ENCODE measurements at regions not wholly inside any gene's neighbourhood (a gene's known extent, or its start where the extent isn't known, plus 50 kb on each side); places are given as distances from the start of the nearest gene placed in this dataset.
A peak's percentile ranks its signal among the peaks of the same experiment; 100 is the strongest.

GRCh38 chr10:47053081-47053798 is 142.0 kb downstream of the PTPN20 start:
- no peak for DNase-seq

- DNase-seq = no peak
These were observed 143.7 kb downstream of the PTPN20 start for GRCh38 chr10:47054974-47055373.

GRCh38 chr10:47055386-47056246 is 144.4 kb downstream of the PTPN20 start:
- no peak for DNase-seq

- no peak for DNase-seq
These were observed 145.0 kb downstream of the PTPN20 start for GRCh38 chr10:47056247-47056510.

- DNase-seq = no peak
These were observed 146.2 kb downstream of the PTPN20 start for GRCh38 chr10:47057471-47057870.

- DNase-seq = no peak
These were observed 146.9 kb downstream of the PTPN20 start for GRCh38 chr10:47058032-47058702.

GRCh38 chr10:47058961-47059391 is 147.7 kb downstream of the PTPN20 start:
- no peak for DNase-seq

GRCh38 chr10:47059606-47060311 is 148.5 kb downstream of the PTPN20 start:
- no peak for DNase-seq

- DNase-seq = no peak
These were observed 149.1 kb downstream of the PTPN20 start for GRCh38 chr10:47060356-47060755.

- DNase-seq = no peak
These were observed 149.8 kb downstream of the PTPN20 start for GRCh38 chr10:47060993-47061500.

GRCh38 chr10:47061776-47062175 is 150.5 kb downstream of the PTPN20 start:
- DNase-seq = no peak

GRCh38 chr10:47062441-47063200 is 151.4 kb downstream of the PTPN20 start:
- DNase-seq = no peak

- peak; percentile 32 for DNase-seq
These were observed 152.6 kb downstream of the PTPN20 start for GRCh38 chr10:47063858-47064257.

- DNase-seq = no peak
These were observed 154.7 kb downstream of the PTPN20 start for GRCh38 chr10:47065903-47066302.

GRCh38 chr10:47067949-47068940 is 157.0 kb downstream of the PTPN20 start:
- no peak for DNase-seq

GRCh38 chr10:47070541-47070940 is 159.3 kb downstream of the PTPN20 start:
- DNase-seq = no peak

GRCh38 chr10:47071891-47072290 is 160.7 kb downstream of the PTPN20 start:
- DNase-seq = no peak

GRCh38 chr10:47073967-47074366 is 162.7 kb downstream of the PTPN20 start:
- no peak for DNase-seq

- no peak for DNase-seq
These were observed 165.7 kb downstream of the PTPN20 start for GRCh38 chr10:47076949-47077361.

GRCh38 chr10:47077386-47077785 is 166.2 kb downstream of the PTPN20 start:
- no peak for DNase-seq

- DNase-seq = no peak
These were observed 166.7 kb downstream of the PTPN20 start for GRCh38 chr10:47077941-47078340.

All from NCI-H2029 treated with DMSO at 0.1 percent for 48 hours (cell line).